ENCODE measurements at regions not wholly inside any gene's neighbourhood (a gene's known extent, or its start where the extent isn't known, plus 50 kb on each side); places are given as distances from the start of the nearest gene placed in this dataset.

GRCh38 chr2:151027151-151027550 lies 234.5 kb downstream of the RBM43 start:
- H3K9ac ChIP-seq (ENCODE audit: low read length): no peak overlapping the region
- H3K27me3 ChIP-seq (ENCODE audit: control insufficient read depth, insufficient read depth, low read length): no peaks in the 10 kb centered on the region
- no peaks in the 10 kb centered on the region for H3K4me1 ChIP-seq (ENCODE audit: control insufficient read depth, low read depth, low read length)
- H3K4me3 ChIP-seq (ENCODE audit: low read length): no peak overlapping the region
- H3K36me3 ChIP-seq (ENCODE audit: control insufficient read depth, low read depth, low read length): no peaks in the 10 kb centered on the region
- no peaks in the 10 kb centered on the region for H3K9me3 ChIP-seq (ENCODE audit: control insufficient read depth, low read depth, low read length)
- H3K27ac ChIP-seq (ENCODE audit: low read length): no peak overlapping the region

GRCh38 chr2:151025816-151026215 lies 235.8 kb downstream of the RBM43 start:
- H3K27me3 ChIP-seq (ENCODE audit: control insufficient read depth, insufficient read depth, low read length): no peaks in the 10 kb centered on the region
- H3K4me1 ChIP-seq (ENCODE audit: control insufficient read depth, low read depth, low read length): no peaks in the 10 kb centered on the region
- no peak overlapping the region for H3K4me3 ChIP-seq (ENCODE audit: low read length)
- no peak overlapping the region for H3K9ac ChIP-seq (ENCODE audit: low read length)
- H3K9me3 ChIP-seq (ENCODE audit: control insufficient read depth, low read depth, low read length): no peaks in the 10 kb centered on the region
- no peaks in the 10 kb centered on the region for H3K36me3 ChIP-seq (ENCODE audit: control insufficient read depth, low read depth, low read length)
- no peak overlapping the region for H3K27ac ChIP-seq (ENCODE audit: low read length)

- Histone ChIP-seq H3K36me3 (ENCODE audit: control insufficient read depth, low read depth, low read length) (no peaks in the 10 kb centered on the region), H3K4me1 (ENCODE audit: control insufficient read depth, low read depth, low read length) (no peaks in the 10 kb centered on the region), H3K9ac (ENCODE audit: low read length) (no peak overlapping the region), H3K27me3 (ENCODE audit: control insufficient read depth, insufficient read depth, low read length) (no peaks in the 10 kb centered on the region), H3K27ac (ENCODE audit: low read length) (no peak overlapping the region), H3K9me3 (ENCODE audit: control insufficient read depth, low read depth, low read length) (no peaks in the 10 kb centered on the region), H3K4me3 (ENCODE audit: low read length) (no peak overlapping the region)
Measured at GRCh38 chr2:151024696-151025251, 236.9 kb downstream of the RBM43 start.

- Histone ChIP-seq H3K27me3 (ENCODE audit: control insufficient read depth, insufficient read depth, low read length) (no peaks in the 10 kb centered on the region), H3K4me3 (ENCODE audit: low read length) (no peak overlapping the region), H3K4me1 (ENCODE audit: control insufficient read depth, low read depth, low read length) (no peaks in the 10 kb centered on the region), H3K36me3 (ENCODE audit: control insufficient read depth, low read depth, low read length) (no peaks in the 10 kb centered on the region), H3K9me3 (ENCODE audit: control insufficient read depth, low read depth, low read length) (no peaks in the 10 kb centered on the region), H3K9ac (ENCODE audit: low read length) (no peak overlapping the region), H3K27ac (ENCODE audit: low read length) (no peak overlapping the region)
Measured at GRCh38 chr2:151021747-151022452, 239.8 kb downstream of the RBM43 start.

- Histone ChIP-seq H3K27ac (ENCODE audit: low read length) (no peak overlapping the region), H3K4me1 (ENCODE audit: control insufficient read depth, low read depth, low read length) (no peaks in the 10 kb centered on the region), H3K4me3 (ENCODE audit: low read length) (no peak overlapping the region), H3K9me3 (ENCODE audit: control insufficient read depth, low read depth, low read length) (no peaks in the 10 kb centered on the region), H3K27me3 (ENCODE audit: control insufficient read depth, insufficient read depth, low read length) (no peaks in the 10 kb centered on the region), H3K36me3 (ENCODE audit: control insufficient read depth, low read depth, low read length) (no peaks in the 10 kb centered on the region), H3K9ac (ENCODE audit: low read length) (no peak overlapping the region)
Measured at GRCh38 chr2:151020411-151020810, 241.3 kb downstream of the RBM43 start.

- H3K9me3 ChIP-seq (ENCODE audit: control insufficient read depth, low read depth, low read length): no peaks in the 10 kb centered on the region
- H3K9ac ChIP-seq (ENCODE audit: low read length): no peak overlapping the region
- no peaks in the 10 kb centered on the region for H3K4me1 ChIP-seq (ENCODE audit: control insufficient read depth, low read depth, low read length)
- H3K27me3 ChIP-seq (ENCODE audit: control insufficient read depth, insufficient read depth, low read length): no peaks in the 10 kb centered on the region
- no peak overlapping the region for H3K4me3 ChIP-seq (ENCODE audit: low read length)
- no peaks in the 10 kb centered on the region for H3K36me3 ChIP-seq (ENCODE audit: control insufficient read depth, low read depth, low read length)
- H3K27ac ChIP-seq (ENCODE audit: low read length): no peak overlapping the region
Measured at GRCh38 chr2:151009437-151010175, 252.1 kb downstream of the RBM43 start.

GRCh38 chr2:151007365-151007764 lies 254.3 kb downstream of the RBM43 start:
- Histone ChIP-seq H3K9ac (ENCODE audit: low read length) (no peak overlapping the region), H3K4me3 (ENCODE audit: low read length) (no peak overlapping the region), H3K9me3 (ENCODE audit: control insufficient read depth, low read depth, low read length) (no peaks in the 10 kb centered on the region), H3K4me1 (ENCODE audit: control insufficient read depth, low read depth, low read length) (no peaks in the 10 kb centered on the region), H3K27ac (ENCODE audit: low read length) (no peak overlapping the region), H3K27me3 (ENCODE audit: control insufficient read depth, insufficient read depth, low read length) (no peaks in the 10 kb centered on the region), H3K36me3 (ENCODE audit: control insufficient read depth, low read depth, low read length) (no peaks in the 10 kb centered on the region)

- Histone ChIP-seq H3K9me3 (ENCODE audit: control insufficient read depth, low read depth, low read length) (no peaks in the 10 kb centered on the region), H3K4me3 (ENCODE audit: low read length) (no peak overlapping the region), H3K4me1 (ENCODE audit: control insufficient read depth, low read depth, low read length) (no peaks in the 10 kb centered on the region), H3K9ac (ENCODE audit: low read length) (no peak overlapping the region), H3K36me3 (ENCODE audit: control insufficient read depth, low read depth, low read length) (no peaks in the 10 kb centered on the region), H3K27me3 (ENCODE audit: control insufficient read depth, insufficient read depth, low read length) (no peaks in the 10 kb centered on the region), H3K27ac (ENCODE audit: low read length) (no peak overlapping the region)
Measured at GRCh38 chr2:151002959-151003600, 258.6 kb downstream of the RBM43 start.

- H3K9me3 ChIP-seq (ENCODE audit: control insufficient read depth, low read depth, low read length): no peaks in the 10 kb centered on the region
- H3K27me3 ChIP-seq (ENCODE audit: control insufficient read depth, insufficient read depth, low read length): no peaks in the 10 kb centered on the region
- no peak overlapping the region for H3K9ac ChIP-seq (ENCODE audit: low read length)
- H3K4me1 ChIP-seq (ENCODE audit: control insufficient read depth, low read depth, low read length): no peaks in the 10 kb centered on the region
- H3K27ac ChIP-seq (ENCODE audit: low read length): no peak overlapping the region
- no peak overlapping the region for H3K4me3 ChIP-seq (ENCODE audit: low read length)
- no peaks in the 10 kb centered on the region for H3K36me3 ChIP-seq (ENCODE audit: control insufficient read depth, low read depth, low read length)
Measured at GRCh38 chr2:150997702-150998440, 263.8 kb downstream of the RBM43 start.

- Histone ChIP-seq H3K36me3 (ENCODE audit: control insufficient read depth, low read depth, low read length) (no peaks in the 10 kb centered on the region), H3K9me3 (ENCODE audit: control insufficient read depth, low read depth, low read length) (no peaks in the 10 kb centered on the region), H3K4me3 (ENCODE audit: low read length) (no peak overlapping the region), H3K4me1 (ENCODE audit: control insufficient read depth, low read depth, low read length) (no peaks in the 10 kb centered on the region), H3K27ac (ENCODE audit: low read length) (no peak overlapping the region), H3K27me3 (ENCODE audit: control insufficient read depth, insufficient read depth, low read length) (no peaks in the 10 kb centered on the region), H3K9ac (ENCODE audit: low read length) (no peak overlapping the region)
Measured at GRCh38 chr2:150997066-150997465, 264.6 kb downstream of the RBM43 start.

- no peaks in the 10 kb centered on the region for H3K9me3 ChIP-seq (ENCODE audit: control insufficient read depth, low read depth, low read length)
- H3K4me3 ChIP-seq (ENCODE audit: low read length): no peak overlapping the region
- H3K27me3 ChIP-seq (ENCODE audit: control insufficient read depth, insufficient read depth, low read length): no peaks in the 10 kb centered on the region
- no peak overlapping the region for H3K9ac ChIP-seq (ENCODE audit: low read length)
- no peak overlapping the region for H3K27ac ChIP-seq (ENCODE audit: low read length)
- H3K4me1 ChIP-seq (ENCODE audit: control insufficient read depth, low read depth, low read length): no peaks in the 10 kb centered on the region
- no peaks in the 10 kb centered on the region for H3K36me3 ChIP-seq (ENCODE audit: control insufficient read depth, low read depth, low read length)
Measured at GRCh38 chr2:150994076-150994475, 267.6 kb downstream of the RBM43 start.
